ENCODE measurements at regions not wholly inside any gene's neighbourhood (a gene's known extent, or its start where the extent isn't known, plus 50 kb on each side); places are given as distances from the start of the nearest gene placed in this dataset.

DNA sequence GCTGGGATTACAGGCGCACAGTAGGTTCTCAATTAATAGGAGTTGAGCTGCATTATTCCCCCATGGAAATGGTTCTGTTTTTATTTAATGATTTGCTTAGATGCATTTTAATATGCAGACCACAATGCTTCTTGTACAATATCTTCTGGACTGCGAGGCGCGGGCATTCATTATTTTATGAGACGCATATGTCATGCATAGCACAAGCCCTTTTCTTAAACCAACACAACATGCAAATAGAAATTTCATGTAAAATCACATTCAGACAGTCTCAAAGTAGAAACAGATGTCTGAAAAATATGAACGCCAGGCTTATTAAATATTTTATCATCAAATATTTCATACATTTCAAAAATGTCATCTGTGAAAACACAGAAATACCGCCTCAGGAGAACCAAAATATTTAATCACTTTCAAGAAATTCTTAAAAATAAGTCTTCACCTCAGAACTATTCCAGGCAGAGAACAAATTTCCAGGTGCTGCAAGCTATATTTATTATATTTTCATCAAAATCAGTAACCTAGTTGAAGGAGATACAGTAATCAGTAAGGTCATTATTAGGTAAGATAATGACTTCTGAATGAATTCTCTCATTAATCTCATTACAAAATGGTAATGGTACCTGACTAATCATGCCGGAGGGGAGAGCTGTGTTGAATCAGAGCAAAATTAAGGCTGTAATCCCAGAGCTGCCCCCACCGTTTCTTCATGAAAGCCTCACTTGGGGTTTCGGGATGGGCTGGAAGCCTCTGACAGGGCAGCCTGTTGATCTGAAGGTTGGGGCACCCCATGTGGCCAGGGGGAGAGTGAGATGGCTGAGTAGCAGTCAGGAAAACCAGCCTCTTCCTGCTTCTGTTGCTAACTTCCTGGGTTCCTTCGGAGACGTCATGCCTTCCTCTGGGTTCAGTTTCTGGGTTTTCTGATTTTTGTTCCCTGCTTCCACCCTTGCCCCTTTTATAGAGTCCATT is 133.9 kb upstream of the ZNF618 start:
- Histone ChIP-seq H3K4me3 (no peak overlapping the region), H3K9me3 (no peaks in the 10 kb centered on the region), H3K27me3 (no peaks in the 10 kb centered on the region), H3K27ac (no peak overlapping the region), H3K4me1 (no peaks in the 10 kb centered on the region), H3K36me3 (replicated peaks in 1 of 2; ENCODE audit: insufficient read depth in 1 of 2, low read depth in 2 of 2) (no peaks in the 10 kb centered on the region)
- no peak for ATAC-seq
- intact Hi-C loops (cut with DNase I): no loop called here
- no peak for DNase-seq
- no peak for TF ChIP-seq CTCF (IDR thresholded peaks at IDR 0.05)
- TF ChIP-seq POLR2A (IDR thresholded peaks at IDR 0.05): no peak
- 76% methylated on average over 12 of the region's 12 CpGs for WGBS, 2 donors

DNA sequence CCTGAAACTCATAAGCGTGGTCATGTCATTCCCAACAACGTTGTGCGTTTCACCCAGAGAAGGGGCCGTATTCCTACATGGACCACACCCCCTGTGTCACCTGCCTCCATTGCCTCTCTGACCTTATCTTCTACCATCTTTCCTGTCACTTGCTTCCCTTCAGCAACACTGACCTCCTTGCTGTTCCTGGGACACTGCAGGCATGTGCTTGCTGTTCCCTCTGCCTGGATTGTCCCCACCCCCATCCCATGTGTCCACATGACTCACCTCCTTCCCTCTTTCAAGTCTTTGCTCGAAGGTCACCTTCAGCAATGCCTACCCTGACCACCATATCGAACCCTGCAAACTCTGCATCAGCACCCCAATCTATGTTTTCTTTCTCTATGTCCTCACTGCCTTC is 133.2 kb upstream of the ZNF618 start:
- TF ChIP-seq POLR2A (IDR thresholded peaks at IDR 0.05) (no peak), CTCF (IDR thresholded peaks at IDR 0.05) (no peak)

GRCh38 chr9:113746486-113746885 is 129.6 kb upstream of the ZNF618 start:
- H3K4me1 ChIP-seq: no peaks in the 10 kb centered on the region
- ATAC-seq: no peak
- no peak for DNase-seq
- no peak for TF ChIP-seq POLR2A (IDR thresholded peaks at IDR 0.05)
- no peak for TF ChIP-seq CTCF (IDR thresholded peaks at IDR 0.05)
- intact Hi-C loops (cut with DNase I): no loop called here
- no peaks in the 10 kb centered on the region for H3K9me3 ChIP-seq
- H3K27me3 ChIP-seq: no peaks in the 10 kb centered on the region
- no peak overlapping the region for H3K4me3 ChIP-seq
- H3K36me3 ChIP-seq (replicated peaks in 1 of 2; ENCODE audit: insufficient read depth in 1 of 2, low read depth in 2 of 2): no peaks in the 10 kb centered on the region
- H3K27ac ChIP-seq: no peak overlapping the region
- 56 to 83% methylated on average over 4 of the region's 4 CpGs for WGBS, 2 donors

More for the DNA sequence above, 133.2 kb upstream of the ZNF618 start:
- Histone ChIP-seq H3K27me3 (no peaks in the 10 kb centered on the region), H3K4me1 (no peaks in the 10 kb centered on the region), H3K4me3 (no peak overlapping the region), H3K36me3 (replicated peaks in 1 of 2; ENCODE audit: insufficient read depth in 1 of 2, low read depth in 2 of 2) (no peaks in the 10 kb centered on the region), H3K27ac (no peak overlapping the region), H3K9me3 (no peaks in the 10 kb centered on the region)
- WGBS, 2 donors: 69 to 74% methylated on average over 6 of the region's 6 CpGs
- DNase-seq (no peak), ATAC-seq (no peak)
- intact Hi-C loops (cut with DNase I): no loop called here

GRCh38 chr9:113748135-113748534 is 128.0 kb upstream of the ZNF618 start:
- no peaks in the 10 kb centered on the region for H3K9me3 ChIP-seq
- no peaks in the 10 kb centered on the region for H3K27me3 ChIP-seq
- no peak overlapping the region for H3K4me3 ChIP-seq
- intact Hi-C loops (cut with DNase I): no loop called here
- no peaks in the 10 kb centered on the region for H3K36me3 ChIP-seq (replicated peaks in 1 of 2; ENCODE audit: insufficient read depth in 1 of 2, low read depth in 2 of 2)
- no peak overlapping the region for H3K27ac ChIP-seq
- ATAC-seq (no peak), DNase-seq (no peak)
- TF ChIP-seq POLR2A (IDR thresholded peaks at IDR 0.05) (no peak), CTCF (IDR thresholded peaks at IDR 0.05) (no peak)
- H3K4me1 ChIP-seq: no peaks in the 10 kb centered on the region
